ENCODE measurements at regions not wholly inside any gene's neighbourhood (a gene's known extent, or its start where the extent isn't known, plus 50 kb on each side); places are given as distances from the start of the nearest gene placed in this dataset.

DNA sequence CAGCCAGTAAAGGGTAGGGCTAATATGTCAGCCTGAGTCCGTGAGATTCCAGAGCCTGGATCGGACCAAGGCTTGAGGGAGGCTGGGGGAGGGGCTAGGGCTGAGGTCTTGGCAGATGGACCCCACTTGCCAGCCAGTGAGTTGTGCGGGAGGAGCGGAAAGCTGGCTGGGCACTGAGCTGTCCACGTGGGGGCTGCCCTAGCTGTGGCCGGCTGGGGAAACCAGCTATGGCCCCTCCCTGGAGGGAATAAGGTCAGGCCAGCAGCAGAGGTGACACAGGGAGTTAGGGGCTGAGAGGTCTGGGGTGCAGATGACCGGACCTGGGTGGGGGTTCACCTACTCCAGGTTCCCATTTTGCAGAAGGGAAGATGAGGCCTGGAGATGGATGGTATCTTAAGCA is 77.3 kb downstream of the UNCX start:
- no peak for TF ChIP-seq EZH2 (optimal IDR thresholded peaks at IDR 0.05; ENCODE audit: low read depth, low read length)
- TF ChIP-seq, protein P1, sequence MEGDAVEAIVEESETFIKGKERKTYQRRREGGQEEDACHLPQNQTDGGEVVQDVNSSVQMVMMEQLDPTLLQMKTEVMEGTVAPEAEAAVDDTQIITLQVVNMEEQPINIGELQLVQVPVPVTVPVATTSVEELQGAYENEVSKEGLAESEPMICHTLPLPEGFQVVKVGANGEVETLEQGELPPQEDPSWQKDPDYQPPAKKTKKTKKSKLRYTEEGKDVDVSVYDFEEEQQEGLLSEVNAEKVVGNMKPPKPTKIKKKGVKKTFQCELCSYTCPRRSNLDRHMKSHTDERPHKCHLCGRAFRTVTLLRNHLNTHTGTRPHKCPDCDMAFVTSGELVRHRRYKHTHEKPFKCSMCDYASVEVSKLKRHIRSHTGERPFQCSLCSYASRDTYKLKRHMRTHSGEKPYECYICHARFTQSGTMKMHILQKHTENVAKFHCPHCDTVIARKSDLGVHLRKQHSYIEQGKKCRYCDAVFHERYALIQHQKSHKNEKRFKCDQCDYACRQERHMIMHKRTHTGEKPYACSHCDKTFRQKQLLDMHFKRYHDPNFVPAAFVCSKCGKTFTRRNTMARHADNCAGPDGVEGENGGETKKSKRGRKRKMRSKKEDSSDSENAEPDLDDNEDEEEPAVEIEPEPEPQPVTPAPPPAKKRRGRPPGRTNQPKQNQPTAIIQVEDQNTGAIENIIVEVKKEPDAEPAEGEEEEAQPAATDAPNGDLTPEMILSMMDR (IDR thresholded peaks at IDR 0.05; ENCODE audit: low read length): no peak
- no peak for TF ChIP-seq EZH2phosphoT487 (IDR thresholded peaks at IDR 0.05; ENCODE audit: low read length)
